Activated naive CD8-positive, alpha-beta T cell treated with anti-CD3 and anti-CD28 coated beads, Interleukin-2, amount 50 U/mL, for 24 hours (primary cell): ENCODE measurements at regions not wholly inside any gene's neighbourhood (a gene's known extent, or its start where the extent isn't known, plus 50 kb on each side); places are given as distances from the start of the nearest gene placed in this dataset.
A peak's percentile ranks its signal among the peaks of the same experiment; 100 is the strongest.
"Not testable (repeated sequence)": the region's sequence is repeated elsewhere in the genome, so short reads cannot be mapped to it uniquely, and the experiment has no call there.

Experiments
- ATAC-seq: fragments of 150-1000 bp; cut with Tn5 transposase; one replicate; pipeline ENCODE4 v1.10.0; 2021
- DNase-seq: peaks from one replicate; pipeline ENCODE4 v3.0.0; 2021
- H3K27ac Mint-ChIP-seq: one replicate; pipeline ENCODE4 v1.8.0; 2021; ENCODE audit warnings: mild to moderate bottlenecking, mixed read lengths
- H3K27me3 Mint-ChIP-seq: one replicate; pipeline ENCODE4 v1.8.0; 2021; ENCODE audit warnings: mixed read lengths
- H3K36me3 Mint-ChIP-seq: one replicate; pipeline ENCODE4 v1.8.0; 2021; ENCODE audit warnings: low read depth, mixed read lengths
- H3K4me1 Mint-ChIP-seq: one replicate; pipeline ENCODE4 v1.8.0; 2021; ENCODE audit warnings: mixed read lengths
- H3K4me3 Mint-ChIP-seq: one replicate; pipeline ENCODE4 v1.8.0; 2021; ENCODE audit warnings: mild to moderate bottlenecking, moderate library complexity, mixed read lengths
- H3K9me3 Mint-ChIP-seq: one replicate; pipeline ENCODE4 v1.8.0; 2021; ENCODE audit warnings: mixed read lengths

GRCh38 chr10:100664316-100665149 is 80.8 kb upstream of the PAX2 start:
- Mint-ChIP-seq H3K4me3 (no peak overlapping the region), H3K9me3 (no peaks in the 10 kb centered on the region), H3K4me1 (no peaks in the 10 kb centered on the region), H3K27me3 (peaks cover 68% of the 10 kb centered on the region), H3K27ac (no peak overlapping the region), H3K36me3 (no peaks in the 10 kb centered on the region)
- ATAC-seq: no peak
- no peak for DNase-seq

DNA sequence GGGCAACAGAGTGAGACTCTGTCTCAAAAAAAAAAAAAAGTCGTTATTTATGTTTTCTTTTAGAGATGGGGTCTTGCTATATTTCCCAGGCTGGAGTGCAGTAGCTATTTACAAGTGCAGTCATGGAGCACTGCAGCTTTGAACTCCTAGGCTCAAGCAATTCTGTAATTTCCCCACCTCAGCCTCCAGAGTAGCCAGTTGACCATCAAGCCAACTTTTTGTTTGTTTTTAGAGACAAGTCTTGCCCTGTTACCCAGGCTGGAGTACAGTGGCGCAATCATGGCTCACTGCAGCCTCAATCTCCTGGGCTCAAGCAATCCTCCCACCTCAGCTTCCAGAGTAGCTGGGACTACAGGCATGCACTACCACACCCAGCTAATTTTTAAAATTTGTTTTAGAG is 78.7 kb upstream of the PAX2 start:
- not testable (repeated sequence) for DNase-seq, ATAC-seq, H3K36me3 Mint-ChIP-seq, H3K4me3 Mint-ChIP-seq, H3K27ac Mint-ChIP-seq, H3K9me3 Mint-ChIP-seq, H3K4me1 Mint-ChIP-seq
- peaks cover 66% of the 10 kb centered on the region for H3K27me3 Mint-ChIP-seq

- no peaks in the 10 kb centered on the region for H3K9me3 Mint-ChIP-seq
- no peak overlapping the region for H3K4me3 Mint-ChIP-seq
- no peak overlapping the region for H3K27ac Mint-ChIP-seq
- H3K27me3 Mint-ChIP-seq: peaks cover 66% of the 10 kb centered on the region
- no peak for DNase-seq
- no peak for ATAC-seq
- no peaks in the 10 kb centered on the region for H3K36me3 Mint-ChIP-seq
- peaks cover 3% of the 10 kb centered on the region for H3K4me1 Mint-ChIP-seq
Measured at GRCh38 chr10:100669616-100670015, 75.8 kb upstream of the PAX2 start.

- H3K27me3 Mint-ChIP-seq: peaks cover 64% of the 10 kb centered on the region
- H3K9me3 Mint-ChIP-seq: no peaks in the 10 kb centered on the region
- H3K4me1 Mint-ChIP-seq: peaks cover 3% of the 10 kb centered on the region
- no peak overlapping the region for H3K27ac Mint-ChIP-seq
- H3K4me3 Mint-ChIP-seq: no peak overlapping the region
- ATAC-seq (no peak), DNase-seq (no peak)
- no peaks in the 10 kb centered on the region for H3K36me3 Mint-ChIP-seq
Measured at GRCh38 chr10:100670368-100670767, 75.0 kb upstream of the PAX2 start.

GRCh38 chr10:100670828-100671479 is 74.4 kb upstream of the PAX2 start:
- no peak overlapping the region for H3K4me3 Mint-ChIP-seq
- no peak overlapping the region for H3K27ac Mint-ChIP-seq

DNA sequence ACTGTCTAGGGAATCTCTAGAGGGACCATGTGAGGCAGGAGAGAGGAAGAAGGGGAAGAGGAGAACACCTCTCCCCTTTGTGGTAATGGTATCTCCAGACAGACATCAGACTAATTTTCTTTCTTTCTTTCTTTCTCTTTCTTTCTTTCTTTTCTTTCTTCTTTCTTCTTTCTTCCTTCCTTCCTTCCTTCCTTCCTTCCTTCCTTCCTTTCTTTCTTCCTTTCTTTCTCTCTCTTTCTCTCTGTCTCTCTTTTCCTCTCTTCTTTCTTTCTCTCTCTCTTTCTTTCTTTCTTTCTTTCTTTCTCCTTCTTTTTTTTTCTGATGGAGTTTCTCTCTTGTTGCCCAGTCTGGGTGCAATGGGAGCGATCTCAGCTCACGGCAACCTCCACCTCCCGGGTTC is 73.2 kb upstream of the PAX2 start:
- ATAC-seq (no peak), DNase-seq (no peak)
- peaks cover 68% of the 10 kb centered on the region for H3K27me3 Mint-ChIP-seq
- H3K36me3 Mint-ChIP-seq: no peaks in the 10 kb centered on the region
- no peak overlapping the region for H3K4me3 Mint-ChIP-seq
- no peaks in the 10 kb centered on the region for H3K9me3 Mint-ChIP-seq
- H3K4me1 Mint-ChIP-seq: peaks cover 3% of the 10 kb centered on the region
- no peak overlapping the region for H3K27ac Mint-ChIP-seq

More at GRCh38 chr10:100670828-100671479, 74.4 kb upstream of the PAX2 start:
- DNase-seq: peak; percentile 82
- Mint-ChIP-seq H3K9me3 (no peaks in the 10 kb centered on the region), H3K4me1 (peaks cover 3% of the 10 kb centered on the region), H3K36me3 (no peaks in the 10 kb centered on the region), H3K27me3 (peaks cover 69% of the 10 kb centered on the region)
- ATAC-seq: peak; percentile 86

GRCh38 chr10:100677290-100677945 is 68.0 kb upstream of the PAX2 start:
- DNase-seq (no peak), ATAC-seq (peak; percentile 71)
- Mint-ChIP-seq H3K9me3 (no peaks in the 10 kb centered on the region), H3K4me1 (no peaks in the 10 kb centered on the region), H3K4me3 (no peak overlapping the region), H3K36me3 (no peaks in the 10 kb centered on the region), H3K27ac (no peak overlapping the region), H3K27me3 (peaks cover 62% of the 10 kb centered on the region)

DNA sequence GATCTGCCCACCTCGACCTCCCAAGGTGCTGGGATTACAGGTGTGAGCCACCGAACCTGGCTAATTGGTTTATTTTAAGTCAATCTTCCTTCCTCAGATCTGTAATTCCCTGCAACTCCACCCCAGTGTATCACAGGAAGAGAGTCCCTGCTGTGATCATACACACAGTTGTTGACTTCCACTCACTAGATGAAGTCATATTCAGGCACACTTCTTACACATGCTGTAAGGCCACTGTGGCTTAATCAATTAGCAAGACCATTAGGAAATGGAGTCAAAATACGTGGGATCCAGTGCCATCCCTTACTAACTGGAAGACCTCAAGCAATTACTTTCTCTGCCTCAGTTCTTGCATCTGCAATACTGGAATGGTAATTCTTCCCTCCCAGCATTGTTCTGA is 66.1 kb upstream of the PAX2 start:
- no peaks in the 10 kb centered on the region for H3K4me1 Mint-ChIP-seq
- H3K36me3 Mint-ChIP-seq: no peaks in the 10 kb centered on the region
- no peaks in the 10 kb centered on the region for H3K9me3 Mint-ChIP-seq
- peaks cover 64% of the 10 kb centered on the region for H3K27me3 Mint-ChIP-seq
- ATAC-seq (no peak), DNase-seq (no peak)
- H3K27ac Mint-ChIP-seq: no peak overlapping the region
- no peak overlapping the region for H3K4me3 Mint-ChIP-seq

- no peak for DNase-seq
- no peak overlapping the region for H3K4me3 Mint-ChIP-seq
- no peak overlapping the region for H3K27ac Mint-ChIP-seq
- no peaks in the 10 kb centered on the region for H3K9me3 Mint-ChIP-seq
- no peaks in the 10 kb centered on the region for H3K36me3 Mint-ChIP-seq
- no peak for ATAC-seq
- H3K27me3 Mint-ChIP-seq: peaks cover 88% of the 10 kb centered on the region
- no peaks in the 10 kb centered on the region for H3K4me1 Mint-ChIP-seq
Measured at GRCh38 chr10:100683004-100683403, 62.4 kb upstream of the PAX2 start.

- ATAC-seq (no peak), DNase-seq (no peak)
- Mint-ChIP-seq H3K9me3 (no peaks in the 10 kb centered on the region), H3K4me3 (no peak overlapping the region), H3K36me3 (no peaks in the 10 kb centered on the region), H3K4me1 (no peaks in the 10 kb centered on the region), H3K27me3 (peaks cover 91% of the 10 kb centered on the region), H3K27ac (no peak overlapping the region)
Measured at GRCh38 chr10:100683545-100684300, 61.7 kb upstream of the PAX2 start.

- no peak overlapping the region for H3K27ac Mint-ChIP-seq
- DNase-seq: no peak
- no peak overlapping the region for H3K4me3 Mint-ChIP-seq
- H3K27me3 Mint-ChIP-seq: peaks cover 93% of the 10 kb centered on the region
- no peaks in the 10 kb centered on the region for H3K9me3 Mint-ChIP-seq
- no peaks in the 10 kb centered on the region for H3K4me1 Mint-ChIP-seq
- ATAC-seq: no peak
- H3K36me3 Mint-ChIP-seq: no peaks in the 10 kb centered on the region
Measured at GRCh38 chr10:100684688-100685235, 60.6 kb upstream of the PAX2 start.

GRCh38 chr10:100685331-100685730 is 60.1 kb upstream of the PAX2 start:
- H3K9me3 Mint-ChIP-seq: no peaks in the 10 kb centered on the region
- ATAC-seq: no peak
- H3K27me3 Mint-ChIP-seq: peaks cover 91% of the 10 kb centered on the region
- no peak for DNase-seq
- no peaks in the 10 kb centered on the region for H3K4me1 Mint-ChIP-seq
- no peak overlapping the region for H3K27ac Mint-ChIP-seq
- no peaks in the 10 kb centered on the region for H3K36me3 Mint-ChIP-seq
- H3K4me3 Mint-ChIP-seq: no peak overlapping the region

- no peak for ATAC-seq
- Mint-ChIP-seq H3K27me3 (peaks cover 90% of the 10 kb centered on the region), H3K9me3 (no peaks in the 10 kb centered on the region), H3K27ac (no peak overlapping the region), H3K4me3 (no peak overlapping the region), H3K36me3 (no peaks in the 10 kb centered on the region), H3K4me1 (no peaks in the 10 kb centered on the region)
- no peak for DNase-seq
Measured at GRCh38 chr10:100687143-100688003, 58.0 kb upstream of the PAX2 start.
